GM12878 (cell line): ENCODE measurements at regions not wholly inside any gene's neighbourhood (a gene's known extent, or its start where the extent isn't known, plus 50 kb on each side); places are given as distances from the start of the nearest gene placed in this dataset.

Experiments used
- ATAC-seq: fragments of 200-7000 bp; cut with Tn5 transposase; 3 replicates; pipeline ENCODE4 v1.9.1; 2020; ENCODE audit warnings: mild to moderate bottlenecking, moderate library complexity
- BruUV-seq: library from RNA; stranded (reverse); fragments of 400-500 nt; replicated peaks from 2 replicates; lab custom pipeline; 2021; lab: Mats Ljungman, UMichigan
- CTCF ChIA-PET: fragments of 300-600 bp; sonication (Branson Sonifier 250); formaldehyde crosslinking; extraction: SDS; loops from one replicate; lab custom pipeline; 2021; ENCODE audit warnings: inconsistent platforms; lab: Yijun Ruan, JAX
- POLR2A ChIA-PET: fragments of 350-600 bp; formaldehyde crosslinking; extraction: SDS; loops from one replicate; lab custom pipeline; 2021; ENCODE audit warnings: inconsistent platforms; lab: Charles Lee
- RAD21 ChIA-PET: fragments of 300-600 bp; sonication (Branson Sonifier 250); formaldehyde crosslinking; loops from one replicate; lab custom pipeline; 2023; ENCODE audit warnings: antibody characterized with exemption; ENCODE audit not compliant: unreplicated experiment; lab: Charles Lee
- SMC1A ChIA-PET: fragments of 300-600 bp; sonication (Branson Sonifier 250); formaldehyde crosslinking; loops from one replicate; lab custom pipeline; 2023; ENCODE audit not compliant: unreplicated experiment, uncharacterized antibody; lab: Charles Lee
- DNase-seq: peaks from one replicate; pipeline ENCODE4 v3.0.0-alpha.2; 2011; ENCODE audit warnings: low read depth, low spot score
- FAIRE-seq: peaks from 3 replicates; lab custom pipeline; 2011; peaks lifted over from hg19 to GRCh38; lab: Jason Lieb, UNC
- H2AFZ ChIP-seq: 2 replicates; pipeline ENCODE4 v1.6.0; 2011; ENCODE audit warnings: low read depth, low read length, control low read depth; ENCODE audit not compliant: control insufficient read depth
- H3K27ac ChIP-seq: 2 replicates; pipeline ENCODE4 v1.5.1; 2011; ENCODE audit warnings: control low read depth; ENCODE audit not compliant: control insufficient read depth, insufficient read depth
- H3K27me3 ChIP-seq, 2 experiments: replicated peaks in 1 of 2; 2 replicates each; pipeline versions ENCODE4 v1.6.0 to v1.6.1; 2011; ENCODE audit warnings: low read length in 1 of 2; ENCODE audit not compliant: control insufficient read depth in 2 of 2, insufficient read depth in 2 of 2
- H3K36me3 ChIP-seq, 2 experiments: 2 replicates each; pipeline ENCODE4 v1.5.1; 2011; ENCODE audit warnings: low read length in 1 of 2; ENCODE audit not compliant: control insufficient read depth in 2 of 2, insufficient read depth in 2 of 2
- H3K4me1 ChIP-seq: 2 replicates; pipeline ENCODE4 v1.6.1; 2011; ENCODE audit warnings: mild to moderate bottlenecking, low read length, moderate library complexity, mixed read lengths; ENCODE audit not compliant: control insufficient read depth, insufficient read depth
- H3K4me2 ChIP-seq: 2 replicates; pipeline ENCODE4 v1.6.0; 2011; ENCODE audit warnings: control low read depth; ENCODE audit not compliant: control insufficient read depth, insufficient read depth
- H3K4me3 ChIP-seq: fragments of 200-600 bp; sonication (generic); 2 replicates; pipeline ENCODE4 v1.5.1; 2016
- H3K79me2 ChIP-seq: 2 replicates; pipeline ENCODE4 v1.6.0; 2011; ENCODE audit warnings: low read length; ENCODE audit not compliant: control insufficient read depth, insufficient read depth
- H3K9ac ChIP-seq: 2 replicates; pipeline ENCODE4 v1.8.0; 2011; ENCODE audit warnings: low read length, control low read depth, mixed read lengths; ENCODE audit not compliant: control insufficient read depth, insufficient read depth
- H3K9me3 ChIP-seq: replicated peaks from 3 replicates; pipeline ENCODE4 v1.5.1; 2011; ENCODE audit warnings: mild to moderate bottlenecking, low read length; ENCODE audit not compliant: control insufficient read depth, insufficient read depth
- H4K20me1 ChIP-seq: 2 replicates; pipeline ENCODE4 v1.6.0; 2011; ENCODE audit not compliant: control insufficient read depth, insufficient read depth
- CBX3 ChIP-seq: fragments of 200-600 bp; sonication (generic); IDR thresholded peaks from 2 replicates; pipeline ENCODE4 v1.6.1; 2016; ENCODE audit warnings: low read depth, borderline replicate concordance
- CEBPZ ChIP-seq: fragments of 150-350 bp; IDR thresholded peaks from 2 replicates; pipeline ENCODE4 v1.6.1; 2016; ENCODE audit warnings: low read depth, low read length
- FOXK2 ChIP-seq: fragments of 450-650 bp; IDR thresholded peaks from 2 replicates; pipeline ENCODE4 v1.6.1; 2017; ENCODE audit warnings: mild to moderate bottlenecking, moderate library complexity
- JUND ChIP-seq: IDR thresholded peaks from 2 replicates; pipeline ENCODE4 v1.6.1; 2012; ENCODE audit warnings: low read depth, mild to moderate bottlenecking, low read length, improper control_type of control experiment, moderate library complexity
- PAX5 ChIP-seq: IDR thresholded peaks from 2 replicates; pipeline ENCODE4 v1.6.1; 2011; ENCODE audit warnings: low read depth, low read length, borderline replicate concordance
- RAD51 ChIP-seq: fragments of 450-650 bp; IDR thresholded peaks from 2 replicates; pipeline ENCODE4 v1.6.1; 2016; ENCODE audit warnings: moderate library complexity, mild to moderate bottlenecking, inconsistent platforms
- TARDBP ChIP-seq: IDR thresholded peaks from 2 replicates; pipeline ENCODE4 v1.6.1; 2016; ENCODE audit warnings: borderline replicate concordance
- ZBTB4 ChIP-seq: fragments of 450-650 bp; formaldehyde crosslinking; IDR thresholded peaks from 2 replicates; pipeline ENCODE4 v1.4.0; 2022; ENCODE audit warnings: mild to moderate bottlenecking, moderate library complexity
- ZNF24 ChIP-seq: fragments of 450-650 bp; IDR thresholded peaks from 2 replicates; pipeline ENCODE4 v1.6.1; 2017; ENCODE audit warnings: antibody characterized with exemption, mild to moderate bottlenecking
- ZNF384 ChIP-seq: IDR thresholded peaks from 2 replicates; pipeline ENCODE4 v1.6.1; 2012; ENCODE audit warnings: low read depth, mild to moderate bottlenecking, low read length, improper control_type of control experiment, borderline replicate concordance
- ZSCAN29 ChIP-seq: fragments of 450-650 bp; IDR thresholded peaks from 2 replicates; pipeline ENCODE4 v1.6.1; 2017; ENCODE audit warnings: mild to moderate bottlenecking, moderate library complexity
- WGBS: methylation state at CpG from one replicate; pipeline ENCODE4 v1.1.6; 2016; ENCODE audit warnings: low lambda C conversion rate; ENCODE audit not compliant: insufficient replicate concordance, insufficient coverage; ENCODE audit errors: missing lambda C conversion rate; 5-methylcytosine and 5-hydroxymethylcytosine counted together
- in situ Hi-C: fragments of 300-500 bp; cut with MboI; formaldehyde crosslinking; loops from 9 replicates; pipeline ENCODE4 v1.14.3; 2018; ENCODE audit warnings: mixed read lengths
- intact Hi-C: fragments of 100-400 bp; cut with micrococcal nuclease; formaldehyde crosslinking; loops from one replicate; pipeline ENCODE4 v1.14.2; 2022; ENCODE audit not compliant: unreplicated experiment
- TF ChIP-seq, protein P1 (sequence below): IDR thresholded peaks from 2 replicates; pipeline ENCODE4 v1.6.1; 2012; ENCODE audit warnings: mild to moderate bottlenecking, low read depth, low read length

GRCh38 chr19:32038961-32039360, 306.4 kb upstream of the ZNF507 start:
- RAD21 ChIA-PET, result no interaction called here
- POLR2A ChIA-PET, result no interaction called here
- no peak overlapping the region for H3K4me3 ChIP-seq
- DNase-seq (no peak), FAIRE-seq (no peak), ATAC-seq (no peak)
- WGBS, result 39% methylated on average over 6 of the region's 6 CpGs
- no peaks in the 10 kb centered on the region for H3K4me1 ChIP-seq
- no peak overlapping the region for H3K27ac ChIP-seq
- H3K9me3 ChIP-seq, result no peaks in the 10 kb centered on the region
- SMC1A ChIA-PET, result no interaction called here
- no peak overlapping the region for H3K9ac ChIP-seq
- in situ Hi-C loops (no loop called here), intact Hi-C loops (no loop called here)
- H2AFZ ChIP-seq, result no peak overlapping the region
- no peak overlapping the region for H3K4me2 ChIP-seq
- no peaks in the 10 kb centered on the region for H3K27me3 ChIP-seq
- no peaks in the 10 kb centered on the region for H4K20me1 ChIP-seq
- CTCF ChIA-PET, result no interaction called here
- H3K36me3 ChIP-seq, result no peaks in the 10 kb centered on the region
- no TSS peak for BruUV-seq
- no peaks in the 10 kb centered on the region for H3K79me2 ChIP-seq
- TF ChIP-seq, protein P1, sequence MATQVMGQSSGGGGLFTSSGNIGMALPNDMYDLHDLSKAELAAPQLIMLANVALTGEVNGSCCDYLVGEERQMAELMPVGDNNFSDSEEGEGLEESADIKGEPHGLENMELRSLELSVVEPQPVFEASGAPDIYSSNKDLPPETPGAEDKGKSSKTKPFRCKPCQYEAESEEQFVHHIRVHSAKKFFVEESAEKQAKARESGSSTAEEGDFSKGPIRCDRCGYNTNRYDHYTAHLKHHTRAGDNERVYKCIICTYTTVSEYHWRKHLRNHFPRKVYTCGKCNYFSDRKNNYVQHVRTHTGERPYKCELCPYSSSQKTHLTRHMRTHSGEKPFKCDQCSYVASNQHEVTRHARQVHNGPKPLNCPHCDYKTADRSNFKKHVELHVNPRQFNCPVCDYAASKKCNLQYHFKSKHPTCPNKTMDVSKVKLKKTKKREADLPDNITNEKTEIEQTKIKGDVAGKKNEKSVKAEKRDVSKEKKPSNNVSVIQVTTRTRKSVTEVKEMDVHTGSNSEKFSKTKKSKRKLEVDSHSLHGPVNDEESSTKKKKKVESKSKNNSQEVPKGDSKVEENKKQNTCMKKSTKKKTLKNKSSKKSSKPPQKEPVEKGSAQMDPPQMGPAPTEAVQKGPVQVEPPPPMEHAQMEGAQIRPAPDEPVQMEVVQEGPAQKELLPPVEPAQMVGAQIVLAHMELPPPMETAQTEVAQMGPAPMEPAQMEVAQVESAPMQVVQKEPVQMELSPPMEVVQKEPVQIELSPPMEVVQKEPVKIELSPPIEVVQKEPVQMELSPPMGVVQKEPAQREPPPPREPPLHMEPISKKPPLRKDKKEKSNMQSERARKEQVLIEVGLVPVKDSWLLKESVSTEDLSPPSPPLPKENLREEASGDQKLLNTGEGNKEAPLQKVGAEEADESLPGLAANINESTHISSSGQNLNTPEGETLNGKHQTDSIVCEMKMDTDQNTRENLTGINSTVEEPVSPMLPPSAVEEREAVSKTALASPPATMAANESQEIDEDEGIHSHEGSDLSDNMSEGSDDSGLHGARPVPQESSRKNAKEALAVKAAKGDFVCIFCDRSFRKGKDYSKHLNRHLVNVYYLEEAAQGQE, result no peak
- TF ChIP-seq ZSCAN29 (no peak), TARDBP (no peak), JUND (no peak), ZNF24 (no peak), PAX5 (no peak), ZNF384 (no peak), FOXK2 (no peak), CEBPZ (no peak), CBX3 (no peak), RAD51 (no peak), ZBTB4 (CRISPR knock-in tag) (no peak)
